HUES64 (cell line): ENCODE measurements at regions not wholly inside any gene's neighbourhood (a gene's known extent, or its start where the extent isn't known, plus 50 kb on each side); places are given as distances from the start of the nearest gene placed in this dataset.

Source experiments
- H3K27ac ChIP-seq: 2 replicates; pipeline ENCODE4 v1.7.0; 2013; ENCODE audit warnings: low read depth, low read length, inconsistent platforms
- H3K27me3 ChIP-seq: 2 replicates; pipeline ENCODE4 v1.6.1; 2013; ENCODE audit warnings: mild to moderate bottlenecking, low read length; ENCODE audit not compliant: insufficient read depth
- H3K36me3 ChIP-seq: 2 replicates; pipeline ENCODE4 v1.6.1; 2013; ENCODE audit warnings: mild to moderate bottlenecking, low read length; ENCODE audit not compliant: insufficient read depth
- H3K4me1 ChIP-seq: 2 replicates; pipeline ENCODE4 v1.6.1; 2013; ENCODE audit warnings: mild to moderate bottlenecking, low read length, moderate library complexity; ENCODE audit not compliant: insufficient read depth
- H3K4me3 ChIP-seq: 2 replicates; pipeline ENCODE4 v1.5.1; 2013; ENCODE audit warnings: mild to moderate bottlenecking, low read length, moderate library complexity
- H3K9ac ChIP-seq: 2 replicates; pipeline ENCODE4 v1.6.1; 2013; ENCODE audit warnings: mild to moderate bottlenecking, low read depth, low read length
- H3K9me3 ChIP-seq: 2 replicates; pipeline ENCODE4 v1.6.1; 2013; ENCODE audit warnings: low read depth, low read length; ENCODE audit not compliant: insufficient read depth
- WGBS: fragments of 150-250, 120-280 bp; methylation state at CpG from one replicate; pipeline ENCODE4 v1.1.7; 2013; ENCODE audit warnings: missing lambda C conversion rate; 5-methylcytosine and 5-hydroxymethylcytosine counted together

- Histone ChIP-seq H3K9me3 (peaks cover 30% of the 10 kb centered on the region), H3K27ac (no peak overlapping the region), H3K36me3 (no peaks in the 10 kb centered on the region), H3K4me1 (no peaks in the 10 kb centered on the region), H3K27me3 (no peaks in the 10 kb centered on the region), H3K4me3 (no peak overlapping the region), H3K9ac (no peak overlapping the region)
- WGBS, result 98% methylated on average over 2 of the region's 3 CpGs
These were observed 63.5 kb downstream of the PCDH18 start for GRCh38 chr4:137468836-137469235.

GRCh38 chr4:137467537-137467936 lies 64.8 kb downstream of the PCDH18 start:
- Histone ChIP-seq H3K4me1 (no peaks in the 10 kb centered on the region), H3K9ac (no peak overlapping the region), H3K36me3 (no peaks in the 10 kb centered on the region), H3K9me3 (peaks cover 38% of the 10 kb centered on the region), H3K27me3 (no peaks in the 10 kb centered on the region), H3K27ac (no peak overlapping the region), H3K4me3 (no peak overlapping the region)

GRCh38 chr4:137463377-137464003 lies 68.8 kb downstream of the PCDH18 start:
- Histone ChIP-seq H3K9me3 (peaks cover 38% of the 10 kb centered on the region), H3K27ac (no peak overlapping the region), H3K27me3 (no peaks in the 10 kb centered on the region), H3K4me1 (no peaks in the 10 kb centered on the region), H3K4me3 (no peak overlapping the region), H3K9ac (no peak overlapping the region), H3K36me3 (no peaks in the 10 kb centered on the region)
- 95% methylated on average over 1 of the region's 1 CpG for WGBS

- WGBS, result 91% methylated on average over 4 of the region's 5 CpGs
These were observed 76.5 kb downstream of the PCDH18 start for GRCh38 chr4:137455647-137456321.

GRCh38 chr4:137454767-137455166 lies 77.5 kb downstream of the PCDH18 start:
- peaks cover 32% of the 10 kb centered on the region for H3K4me1 ChIP-seq
- 0 out of 2 replicates have a peak, but pooled peaks cover 3% of the 10 kb centered on the region for H3K9me3 ChIP-seq
- no peak overlapping the region for H3K27ac ChIP-seq
- H3K9ac ChIP-seq, result no peak overlapping the region
- no peaks in the 10 kb centered on the region for H3K36me3 ChIP-seq
- no peak overlapping the region for H3K4me3 ChIP-seq
- H3K27me3 ChIP-seq, result no peaks in the 10 kb centered on the region

More at GRCh38 chr4:137455647-137456321, 76.5 kb downstream of the PCDH18 start:
- Histone ChIP-seq H3K9ac (no peak overlapping the region), H3K9me3 (0 out of 2 replicates have a peak, but pooled peaks cover 3% of the 10 kb centered on the region), H3K27me3 (no peaks in the 10 kb centered on the region), H3K27ac (no peak overlapping the region), H3K4me1 (peaks cover 23% of the 10 kb centered on the region), H3K4me3 (no peak overlapping the region), H3K36me3 (no peaks in the 10 kb centered on the region)

- Histone ChIP-seq H3K9ac (no peak overlapping the region), H3K36me3 (no peaks in the 10 kb centered on the region), H3K27ac (no peak overlapping the region; the same call in 1 of the 2 replicates), H3K9me3 (0 out of 2 replicates have a peak, but pooled peaks cover 3% of the 10 kb centered on the region), H3K27me3 (no peaks in the 10 kb centered on the region), H3K4me1 (peaks cover 32% of the 10 kb centered on the region), H3K4me3 (no peak overlapping the region)
- 100% methylated on average over 1 of the region's 1 CpG for whole genome bisulfite sequencing
These were observed 79.5 kb downstream of the PCDH18 start for GRCh38 chr4:137452799-137453198.

- peak overlapping the region; percentile 79 for H3K27ac ChIP-seq
These were observed 81.0 kb downstream of the PCDH18 start for GRCh38 chr4:137451172-137451825.

GRCh38 chr4:137448402-137448801 lies 83.9 kb downstream of the PCDH18 start:
- WGBS, result 100% methylated on average over 1 of the region's 1 CpG
- Histone ChIP-seq H3K4me3 (no peak overlapping the region), H3K27me3 (no peaks in the 10 kb centered on the region), H3K9me3 (0 out of 2 replicates have a peak, but pooled peaks cover 3% of the 10 kb centered on the region), H3K9ac (no peak overlapping the region), H3K36me3 (no peaks in the 10 kb centered on the region), H3K27ac (no peak overlapping the region), H3K4me1 (peaks cover 30% of the 10 kb centered on the region)

More at GRCh38 chr4:137451172-137451825, 81.0 kb downstream of the PCDH18 start:
- Histone ChIP-seq H3K9me3 (0 out of 2 replicates have a peak, but pooled peaks cover 3% of the 10 kb centered on the region), H3K4me3 (no peak overlapping the region), H3K9ac (0 out of 2 replicates have a peak overlapping the region, but pooled peaks have one; percentile 17), H3K4me1 (peaks cover 32% of the 10 kb centered on the region), H3K36me3 (no peaks in the 10 kb centered on the region), H3K27me3 (no peaks in the 10 kb centered on the region)
- 22% methylated on average over 3 of the region's 3 CpGs for WGBS

- Histone ChIP-seq H3K36me3 (no peaks in the 10 kb centered on the region), H3K9ac (no peak overlapping the region), H3K27ac (no peak overlapping the region), H3K4me1 (peaks cover 25% of the 10 kb centered on the region), H3K9me3 (no peaks in the 10 kb centered on the region), H3K4me3 (no peak overlapping the region), H3K27me3 (no peaks in the 10 kb centered on the region)
- no CpG with 5 or more reads among the region's 2 CpGs for WGBS
These were observed 86.2 kb downstream of the PCDH18 start for GRCh38 chr4:137446071-137446470.

- WGBS, result 87% methylated on average over 3 of the region's 3 CpGs
- Histone ChIP-seq H3K9me3 (no peaks in the 10 kb centered on the region), H3K27me3 (no peaks in the 10 kb centered on the region), H3K4me3 (no peak overlapping the region), H3K9ac (no peak overlapping the region), H3K36me3 (no peaks in the 10 kb centered on the region), H3K27ac (no peak overlapping the region), H3K4me1 (peaks cover 13% of the 10 kb centered on the region; the same call in 1 of the 2 replicates)
These were observed 89.1 kb downstream of the PCDH18 start for GRCh38 chr4:137443031-137443800.
